Suprapubic skin (tissue), 4 donors: ENCODE measurements at regions not wholly inside any gene's neighbourhood (a gene's known extent, or its start where the extent isn't known, plus 50 kb on each side); places are given as distances from the start of the nearest gene placed in this dataset.
"Not testable (repeated sequence)": the region's sequence is repeated elsewhere in the genome, so short reads cannot be mapped to it uniquely, and the experiment has no call there.

Source experiments
- DNase-seq, 2 donors: peaks; one replicate each; pipeline ENCODE4 v3.0.0-alpha.2; 2019; ENCODE audit warnings: low spot score in 2 of 2
- H3K27ac ChIP-seq: fragments of 200-600 bp; sonication (generic); one replicate; pipeline ENCODE4 v1.5.1; 2019
- H3K27me3 ChIP-seq: fragments of 200-600 bp; sonication (generic); one replicate; pipeline ENCODE4 v1.5.1; 2019
- H3K36me3 ChIP-seq: fragments of 200-600 bp; sonication (generic); one replicate; pipeline ENCODE4 v1.5.1; 2019
- H3K4me1 ChIP-seq: fragments of 200-600 bp; sonication (generic); one replicate; pipeline ENCODE4 v1.5.1; 2019
- H3K4me3 ChIP-seq: fragments of 200-600 bp; sonication (generic); one replicate; pipeline ENCODE4 v1.5.1; 2019; ENCODE audit warnings: mild to moderate bottlenecking
- H3K9me3 ChIP-seq: fragments of 200-600 bp; sonication (generic); one replicate; pipeline ENCODE4 v1.5.1; 2019
- EP300 ChIP-seq: sonication (generic); formaldehyde crosslinking; IDR thresholded peaks from one replicate; pipeline ENCODE4 v1.6.1; 2017; ENCODE audit warnings: antibody characterized with exemption
- POLR2A ChIP-seq, 2 donors: fragments of 450-650 bp; IDR thresholded peaks; one replicate each; pipeline ENCODE4 v1.6.1; 2017; ENCODE audit warnings: antibody characterized with exemption in 2 of 2, mild to moderate bottlenecking in 2 of 2, moderate library complexity in 2 of 2
- POLR2AphosphoS5 ChIP-seq, 3 donors: sonication (generic); formaldehyde crosslinking; IDR thresholded peaks; one replicate each; pipeline ENCODE4 v1.6.1; 2017; ENCODE audit warnings: antibody characterized with exemption in 3 of 3
- WGBS: methylation state at CpG from one replicate; pipeline ENCODE4 v1.1.5; 2018; 5-methylcytosine and 5-hydroxymethylcytosine counted together
- TF ChIP-seq, protein P1 (sequence below), 2 donors: fragments of 200-600 bp in 1 of 2; fragments of 450-650 bp in 1 of 2; sonication (generic) in 1 of 2; IDR thresholded peaks; one replicate each; pipeline ENCODE4 v1.5.1; 2016 to 2019; ENCODE audit warnings: antibody characterized with exemption in 2 of 2, mild to moderate bottlenecking in 1 of 2, moderate library complexity in 1 of 2

- no peak for DNase-seq
- Histone ChIP-seq H3K36me3 (no peaks in the 10 kb centered on the region), H3K4me1 (no peaks in the 10 kb centered on the region), H3K27me3 (no peaks in the 10 kb centered on the region), H3K4me3 (no peak overlapping the region), H3K27ac (no peak overlapping the region), H3K9me3 (peaks cover 5% of the 10 kb centered on the region)
- 82% methylated on average over 2 of the region's 2 CpGs for WGBS
- TF ChIP-seq, protein P1, sequence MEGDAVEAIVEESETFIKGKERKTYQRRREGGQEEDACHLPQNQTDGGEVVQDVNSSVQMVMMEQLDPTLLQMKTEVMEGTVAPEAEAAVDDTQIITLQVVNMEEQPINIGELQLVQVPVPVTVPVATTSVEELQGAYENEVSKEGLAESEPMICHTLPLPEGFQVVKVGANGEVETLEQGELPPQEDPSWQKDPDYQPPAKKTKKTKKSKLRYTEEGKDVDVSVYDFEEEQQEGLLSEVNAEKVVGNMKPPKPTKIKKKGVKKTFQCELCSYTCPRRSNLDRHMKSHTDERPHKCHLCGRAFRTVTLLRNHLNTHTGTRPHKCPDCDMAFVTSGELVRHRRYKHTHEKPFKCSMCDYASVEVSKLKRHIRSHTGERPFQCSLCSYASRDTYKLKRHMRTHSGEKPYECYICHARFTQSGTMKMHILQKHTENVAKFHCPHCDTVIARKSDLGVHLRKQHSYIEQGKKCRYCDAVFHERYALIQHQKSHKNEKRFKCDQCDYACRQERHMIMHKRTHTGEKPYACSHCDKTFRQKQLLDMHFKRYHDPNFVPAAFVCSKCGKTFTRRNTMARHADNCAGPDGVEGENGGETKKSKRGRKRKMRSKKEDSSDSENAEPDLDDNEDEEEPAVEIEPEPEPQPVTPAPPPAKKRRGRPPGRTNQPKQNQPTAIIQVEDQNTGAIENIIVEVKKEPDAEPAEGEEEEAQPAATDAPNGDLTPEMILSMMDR (IDR thresholded peaks at IDR 0.05): no peak
- TF ChIP-seq POLR2A (IDR thresholded peaks at IDR 0.05) (no peak), POLR2AphosphoS5 (IDR thresholded peaks at IDR 0.05) (no peak), EP300 (no peak)
These were observed 371.6 kb downstream of the TAFA4 start for GRCh38 chr3:68560728-68561127.

- Histone ChIP-seq H3K36me3 (no peaks in the 10 kb centered on the region), H3K27me3 (no peaks in the 10 kb centered on the region)
- TF ChIP-seq POLR2A (IDR thresholded peaks at IDR 0.05) (no peak), POLR2AphosphoS5 (IDR thresholded peaks at IDR 0.05) (no peak), EP300 (no peak)
- TF ChIP-seq, protein P1 (IDR thresholded peaks at IDR 0.05): no peak
These were observed 396.6 kb downstream of the TAFA4 start for GRCh38 chr3:68535782-68536181.

GRCh38 chr3:68523330-68523729, 409.0 kb downstream of the TAFA4 start:
- DNase-seq: no peak

More at GRCh38 chr3:68535782-68536181, 396.6 kb downstream of the TAFA4 start:
- no peak for DNase-seq
- Histone ChIP-seq H3K4me1 (no peaks in the 10 kb centered on the region), H3K27ac (no peak overlapping the region), H3K9me3 (no peaks in the 10 kb centered on the region), H3K4me3 (no peak overlapping the region)

DNA sequence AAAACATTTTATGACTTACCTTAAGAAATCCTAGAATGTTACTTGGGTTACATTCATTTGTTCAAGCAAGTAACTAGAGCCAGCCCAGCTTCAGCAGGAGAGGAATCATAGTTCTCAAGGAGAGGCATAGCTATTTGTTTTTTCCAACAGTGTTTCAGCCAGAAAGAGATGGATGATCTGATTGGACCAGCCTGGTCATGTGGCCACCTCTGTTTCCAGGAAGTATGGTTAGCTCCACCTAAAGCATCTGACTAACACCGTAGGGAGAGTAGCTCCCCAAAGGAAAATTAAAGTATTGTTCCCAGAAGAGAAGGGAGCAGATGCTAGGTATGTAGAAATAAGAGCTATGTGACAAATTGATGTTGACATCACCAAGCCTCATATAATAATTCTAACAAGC, 417.1 kb downstream of the TAFA4 start:
- WGBS: 60% methylated on average over 1 of the region's 1 CpG
- no peaks in the 10 kb centered on the region for H3K9me3 ChIP-seq
- no peaks in the 10 kb centered on the region for H3K4me1 ChIP-seq
- no peak overlapping the region for H3K27ac ChIP-seq
- no peaks in the 10 kb centered on the region for H3K36me3 ChIP-seq
- TF ChIP-seq, protein P1 (IDR thresholded peaks at IDR 0.05): no peak
- no peak for TF ChIP-seq POLR2A (IDR thresholded peaks at IDR 0.05)
- no peak for TF ChIP-seq EP300
- no peak for TF ChIP-seq POLR2AphosphoS5 (IDR thresholded peaks at IDR 0.05)
- H3K27me3 ChIP-seq: no peaks in the 10 kb centered on the region
- no peak for DNase-seq
- H3K4me3 ChIP-seq: no peak overlapping the region

More at GRCh38 chr3:68523330-68523729, 409.0 kb downstream of the TAFA4 start:
- H3K4me1 ChIP-seq: no peaks in the 10 kb centered on the region
- H3K4me3 ChIP-seq: no peak overlapping the region
- no peaks in the 10 kb centered on the region for H3K27me3 ChIP-seq
- TF ChIP-seq POLR2A (IDR thresholded peaks at IDR 0.05) (no peak), POLR2AphosphoS5 (IDR thresholded peaks at IDR 0.05) (no peak), EP300 (no peak)
- TF ChIP-seq, protein P1 (IDR thresholded peaks at IDR 0.05): no peak
- H3K9me3 ChIP-seq: no peaks in the 10 kb centered on the region
- H3K27ac ChIP-seq: no peak overlapping the region
- no peaks in the 10 kb centered on the region for H3K36me3 ChIP-seq

GRCh38 chr3:68504201-68504600, 428.1 kb downstream of the TAFA4 start:
- H3K9me3 ChIP-seq: peaks cover 3% of the 10 kb centered on the region
- H3K27me3 ChIP-seq: no peaks in the 10 kb centered on the region
- TF ChIP-seq, protein P1 (IDR thresholded peaks at IDR 0.05): no peak
- TF ChIP-seq EP300 (no peak), POLR2AphosphoS5 (IDR thresholded peaks at IDR 0.05) (no peak), POLR2A (IDR thresholded peaks at IDR 0.05) (no peak)
- H3K4me3 ChIP-seq: no peak overlapping the region
- H3K4me1 ChIP-seq: no peaks in the 10 kb centered on the region
- H3K27ac ChIP-seq: no peak overlapping the region
- DNase-seq: no peak
- H3K36me3 ChIP-seq: no peaks in the 10 kb centered on the region
- 42% methylated on average over 2 of the region's 2 CpGs for WGBS

DNA sequence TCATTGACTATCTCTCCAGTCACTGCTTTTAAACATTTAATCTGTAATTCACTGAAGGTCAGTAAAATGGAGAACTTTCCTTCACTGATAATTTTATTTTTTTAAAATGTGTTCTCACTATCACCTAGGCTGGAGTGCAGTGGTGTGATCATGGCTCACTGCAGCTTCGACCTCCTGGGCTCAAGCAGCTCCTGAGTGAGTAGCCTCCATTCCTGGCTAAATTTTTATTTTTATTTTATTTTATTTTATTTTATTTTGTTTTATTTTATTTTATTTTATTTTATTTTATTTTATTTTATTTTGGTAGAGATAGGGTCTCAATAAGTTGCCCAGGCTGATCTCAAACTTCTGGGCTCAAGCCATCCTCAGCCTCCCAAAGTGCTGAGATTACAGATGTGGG, 446.5 kb downstream of the TAFA4 start:
- DNase-seq, H3K9me3 ChIP-seq, H3K27me3 ChIP-seq, H3K4me3 ChIP-seq, H3K36me3 ChIP-seq, H3K4me1 ChIP-seq, H3K27ac ChIP-seq: not testable (repeated sequence)
- WGBS: 100% methylated on average over 1 of the region's 1 CpG
